H1 (cell line): ENCODE measurements at regions not wholly inside any gene's neighbourhood (a gene's known extent, or its start where the extent isn't known, plus 50 kb on each side); places are given as distances from the start of the nearest gene placed in this dataset.

Source experiments
- TF ChIP-seq, protein P1 (sequence below): IDR thresholded peaks from 2 replicates; pipeline ENCODE4 v1.6.1; 2012; ENCODE audit warnings: inconsistent platforms

DNA sequence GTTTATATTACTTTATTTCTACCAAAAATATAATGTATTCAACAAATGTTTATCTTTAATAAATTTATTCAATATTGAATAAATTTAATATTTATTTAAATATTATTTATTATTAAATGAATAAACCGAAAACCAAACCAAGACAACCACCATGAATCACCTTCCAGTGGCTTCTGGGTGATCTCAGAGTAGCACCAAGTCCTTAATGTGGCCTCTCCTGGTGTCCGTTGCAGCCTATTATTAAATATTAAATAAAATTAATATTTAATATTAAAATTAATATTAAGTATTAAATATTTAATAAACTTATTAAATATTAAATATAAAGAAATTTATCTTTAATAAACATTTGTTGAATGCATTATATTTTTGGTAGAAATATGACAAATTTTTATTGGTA is 143.3 kb upstream of the PLPP4 start (continued):
- TF ChIP-seq, protein P1, sequence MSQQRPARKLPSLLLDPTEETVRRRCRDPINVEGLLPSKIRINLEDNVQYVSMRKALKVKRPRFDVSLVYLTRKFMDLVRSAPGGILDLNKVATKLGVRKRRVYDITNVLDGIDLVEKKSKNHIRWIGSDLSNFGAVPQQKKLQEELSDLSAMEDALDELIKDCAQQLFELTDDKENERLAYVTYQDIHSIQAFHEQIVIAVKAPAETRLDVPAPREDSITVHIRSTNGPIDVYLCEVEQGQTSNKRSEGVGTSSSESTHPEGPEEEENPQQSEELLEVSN = no peak
